ENCODE measurements at regions not wholly inside any gene's neighbourhood (a gene's known extent, or its start where the extent isn't known, plus 50 kb on each side); places are given as distances from the start of the nearest gene placed in this dataset.

GRCh38 chr7:16084875-16085274 lies 336.5 kb downstream of the CRPPA start:
- H3K27ac ChIP-seq (ENCODE audit: low read length) = no peak overlapping the region
- no peaks in the 10 kb centered on the region; the same call in 1 of the 2 replicates for H3K4me1 ChIP-seq (ENCODE audit: control insufficient read depth, insufficient read depth, low read length)
- ATAC-seq = no peak
- POLR2A ChIA-PET = no interaction called here
- CTCF ChIA-PET = no interaction called here
- H3K27me3 ChIP-seq (ENCODE audit: control insufficient read depth, insufficient read depth, low read length) = no peaks in the 10 kb centered on the region
- no peaks in the 10 kb centered on the region for H3K36me3 ChIP-seq (ENCODE audit: control insufficient read depth, insufficient read depth, low read length)
- no peak for DNase-seq (ENCODE audit: low read depth, low spot score)
- intact Hi-C loops (cut with micrococcal nuclease; ENCODE audit: unreplicated experiment) = no loop called here
- H3K4me3 ChIP-seq (ENCODE audit: low read depth in 2 of 2, low read length in 2 of 2) = no peak overlapping the region
- TF ChIP-seq REST (IDR thresholded peaks at IDR 0.05; ENCODE audit: insufficient read depth in 1 of 2, low read depth in 2 of 2, low read length in 1 of 2) (no peak), POLR2AphosphoS5 (IDR thresholded peaks at IDR 0.05; ENCODE audit: low read depth, low read length) (no peak), CTCF (IDR thresholded peaks at IDR 0.05) (no peak), TCF7L2 (IDR thresholded peaks at IDR 0.05; ENCODE audit: low read depth, low read length) (no peak), SIN3A (IDR thresholded peaks at IDR 0.05; ENCODE audit: borderline replicate concordance, insufficient read depth, low read depth, low read length) (no peak)
- in situ Hi-C loops (cut with HindIII; ENCODE audit: low pct_unique_long_range_greater_than_20kb, low sequenced_read_pairs) = no loop called here
- no TSS peak for BruUV-seq (replicated peaks)
- H3K9me3 ChIP-seq (ENCODE audit: control insufficient read depth, insufficient read depth, low read depth, low read length) = no peaks in the 10 kb centered on the region

GRCh38 chr7:16084370-16084769 lies 337.0 kb downstream of the CRPPA start:
- CTCF ChIA-PET = no interaction called here
- in situ Hi-C loops (cut with HindIII; ENCODE audit: low pct_unique_long_range_greater_than_20kb, low sequenced_read_pairs) (no loop called here), intact Hi-C loops (cut with micrococcal nuclease; ENCODE audit: unreplicated experiment) (no loop called here)
- no peak for DNase-seq (ENCODE audit: low read depth, low spot score)
- ATAC-seq = no peak
- no peak overlapping the region for H3K4me3 ChIP-seq (ENCODE audit: low read depth in 2 of 2, low read length in 2 of 2)
- H3K27me3 ChIP-seq (ENCODE audit: control insufficient read depth, insufficient read depth, low read length) = no peaks in the 10 kb centered on the region
- no peaks in the 10 kb centered on the region for H3K36me3 ChIP-seq (ENCODE audit: control insufficient read depth, insufficient read depth, low read length)
- no peak for TF ChIP-seq REST (IDR thresholded peaks at IDR 0.05; ENCODE audit: insufficient read depth in 1 of 2, low read depth in 2 of 2, low read length in 1 of 2)
- no peak for TF ChIP-seq CTCF (IDR thresholded peaks at IDR 0.05)
- no peak for TF ChIP-seq TCF7L2 (IDR thresholded peaks at IDR 0.05; ENCODE audit: low read depth, low read length)
- TF ChIP-seq POLR2AphosphoS5 (IDR thresholded peaks at IDR 0.05; ENCODE audit: low read depth, low read length) = no peak
- no peak for TF ChIP-seq SIN3A (IDR thresholded peaks at IDR 0.05; ENCODE audit: borderline replicate concordance, insufficient read depth, low read depth, low read length)
- no peaks in the 10 kb centered on the region for H3K9me3 ChIP-seq (ENCODE audit: control insufficient read depth, insufficient read depth, low read depth, low read length)
- no peak overlapping the region for H3K27ac ChIP-seq (ENCODE audit: low read length)
- BruUV-seq (replicated peaks) = no TSS peak
- H3K4me1 ChIP-seq (ENCODE audit: control insufficient read depth, insufficient read depth, low read length) = no peaks in the 10 kb centered on the region; the same call in 1 of the 2 replicates
- POLR2A ChIA-PET = no interaction called here

Measured in Panc1 (cell line).